Activated T-cell treated with anti-CD3 and anti-CD28 coated beads, Interleukin-2, amount 50 U/mL, for 72 hours (primary cell): ENCODE measurements at regions not wholly inside any gene's neighbourhood (a gene's known extent, or its start where the extent isn't known, plus 50 kb on each side); places are given as distances from the start of the nearest gene placed in this dataset.

Experiments
- ATAC-seq, 2 donors: fragments of 150-1000 bp; cut with Tn5 transposase; replicated peaks in 1 of 2; 2 replicates each; pipeline ENCODE4 v1.10.0; 2021; ENCODE audit warnings: moderate library complexity in 2 of 2, mild to moderate bottlenecking in 1 of 2
- DNase-seq, 2 donors: peaks; one replicate each; pipeline ENCODE4 v3.0.0; 2021 to 2022; ENCODE audit warnings: mixed read lengths in 1 of 2
- H3K27ac Mint-ChIP-seq: one replicate; pipeline ENCODE4 v1.8.0; 2022; ENCODE audit warnings: mild to moderate bottlenecking, moderate library complexity, mixed read lengths
- H3K27me3 Mint-ChIP-seq: one replicate; pipeline ENCODE4 v1.8.0; 2022; ENCODE audit warnings: low read depth, mixed read lengths
- H3K36me3 Mint-ChIP-seq, 2 donors: one replicate each; pipeline ENCODE4 v1.8.0; 2022; ENCODE audit warnings: mixed read lengths in 2 of 2, mild to moderate bottlenecking in 1 of 2; ENCODE audit not compliant: insufficient read depth in 2 of 2
- H3K4me1 Mint-ChIP-seq: one replicate; pipeline ENCODE4 v1.8.0; 2022; ENCODE audit warnings: low read depth, mixed read lengths
- H3K4me3 Mint-ChIP-seq, 2 donors: one replicate each; pipeline ENCODE4 v1.8.0; 2022; ENCODE audit warnings: mild to moderate bottlenecking in 2 of 2, mixed read lengths in 2 of 2, moderate library complexity in 2 of 2
- H3K9me3 Mint-ChIP-seq, 2 donors: one replicate each; pipeline ENCODE4 v1.8.0; 2022; ENCODE audit warnings: mixed read lengths in 2 of 2

- Mint-ChIP-seq H3K36me3 (no peaks in the 10 kb centered on the region), H3K4me3 (no peak overlapping the region), H3K27me3 (no peaks in the 10 kb centered on the region), H3K9me3 (peaks cover 1 to 7% of the 10 kb centered on the region in 2 donors), H3K4me1 (no peaks in the 10 kb centered on the region), H3K27ac (no peak overlapping the region)
- DNase-seq (no peak), ATAC-seq (no peak)
Measured at GRCh38 chr2:66755974-66756373, 321.0 kb downstream of the MEIS1 start.

GRCh38 chr2:66761826-66762225, 326.9 kb downstream of the MEIS1 start:
- H3K4me3 Mint-ChIP-seq: no peak overlapping the region
- DNase-seq: no peak
- no peak for ATAC-seq

GRCh38 chr2:66762761-66763160, 327.8 kb downstream of the MEIS1 start:
- Mint-ChIP-seq H3K4me3 (no peak overlapping the region), H3K27ac (no peak overlapping the region), H3K27me3 (no peaks in the 10 kb centered on the region), H3K9me3 (peaks cover 0 to 2% of the 10 kb centered on the region in 2 donors), H3K36me3 (no peaks in the 10 kb centered on the region), H3K4me1 (no peaks in the 10 kb centered on the region)
- DNase-seq (no peak), ATAC-seq (no peak)

More at GRCh38 chr2:66761826-66762225, 326.9 kb downstream of the MEIS1 start:
- Mint-ChIP-seq H3K27me3 (no peaks in the 10 kb centered on the region), H3K36me3 (no peaks in the 10 kb centered on the region), H3K4me1 (no peaks in the 10 kb centered on the region), H3K27ac (no peak overlapping the region), H3K9me3 (peaks cover 0 to 6% of the 10 kb centered on the region in 2 donors)

- ATAC-seq (no peak), DNase-seq (no peak)
- H3K27me3 Mint-ChIP-seq: no peaks in the 10 kb centered on the region
- H3K9me3 Mint-ChIP-seq: peaks cover 0 to 2% of the 10 kb centered on the region in 2 donors
- no peak overlapping the region for H3K4me3 Mint-ChIP-seq
- no peak overlapping the region for H3K27ac Mint-ChIP-seq
- H3K4me1 Mint-ChIP-seq: no peaks in the 10 kb centered on the region
- no peaks in the 10 kb centered on the region for H3K36me3 Mint-ChIP-seq
Measured at GRCh38 chr2:66766582-66766981, 331.7 kb downstream of the MEIS1 start.

- H3K9me3 Mint-ChIP-seq: peaks cover 6% of the 10 kb centered on the region in 2 donors
- no peak overlapping the region for H3K4me3 Mint-ChIP-seq
- H3K27me3 Mint-ChIP-seq: no peaks in the 10 kb centered on the region
- ATAC-seq (no peak), DNase-seq (no peak)
- H3K27ac Mint-ChIP-seq: no peak overlapping the region
- H3K4me1 Mint-ChIP-seq: no peaks in the 10 kb centered on the region
- no peaks in the 10 kb centered on the region for H3K36me3 Mint-ChIP-seq
Measured at GRCh38 chr2:66771359-66771976, 336.5 kb downstream of the MEIS1 start.

GRCh38 chr2:66772618-66773017, 337.7 kb downstream of the MEIS1 start:
- Mint-ChIP-seq H3K4me1 (no peaks in the 10 kb centered on the region), H3K36me3 (no peaks in the 10 kb centered on the region), H3K27ac (no peak overlapping the region), H3K27me3 (no peaks in the 10 kb centered on the region), H3K9me3 (peaks cover 6% of the 10 kb centered on the region in 2 donors), H3K4me3 (no peak overlapping the region)
- no peak for ATAC-seq
- DNase-seq: no peak

- H3K27me3 Mint-ChIP-seq: no peaks in the 10 kb centered on the region
- peaks cover 4 to 6% of the 10 kb centered on the region in 2 donors for H3K9me3 Mint-ChIP-seq
- H3K4me3 Mint-ChIP-seq: no peak overlapping the region
- H3K27ac Mint-ChIP-seq: no peak overlapping the region
- no peak for DNase-seq
- ATAC-seq: no peak
- no peaks in the 10 kb centered on the region for H3K4me1 Mint-ChIP-seq
- H3K36me3 Mint-ChIP-seq: no peaks in the 10 kb centered on the region
Measured at GRCh38 chr2:66775730-66776422, 341.0 kb downstream of the MEIS1 start.

- Mint-ChIP-seq H3K27ac (no peak overlapping the region), H3K4me3 (no peak overlapping the region), H3K4me1 (no peaks in the 10 kb centered on the region), H3K9me3 (peaks cover 1 to 3% of the 10 kb centered on the region in 2 donors), H3K36me3 (no peaks in the 10 kb centered on the region), H3K27me3 (no peaks in the 10 kb centered on the region)
- DNase-seq (no peak), ATAC-seq (no peak)
Measured at GRCh38 chr2:66781804-66782203, 346.9 kb downstream of the MEIS1 start.

- Mint-ChIP-seq H3K36me3 (no peaks in the 10 kb centered on the region), H3K27me3 (no peaks in the 10 kb centered on the region), H3K27ac (no peak overlapping the region), H3K4me3 (no peak overlapping the region), H3K4me1 (no peaks in the 10 kb centered on the region), H3K9me3 (peaks cover 1 to 3% of the 10 kb centered on the region in 2 donors)
- DNase-seq (no peak), ATAC-seq (no peak)
Measured at GRCh38 chr2:66782780-66783361, 347.9 kb downstream of the MEIS1 start.

- Mint-ChIP-seq H3K4me3 (no peak overlapping the region), H3K4me1 (no peaks in the 10 kb centered on the region), H3K27ac (no peak overlapping the region), H3K27me3 (no peaks in the 10 kb centered on the region), H3K36me3 (no peaks in the 10 kb centered on the region), H3K9me3 (no peaks in the 10 kb centered on the region)
- DNase-seq (no peak), ATAC-seq (no peak)
Measured at GRCh38 chr2:66789741-66790140, 354.8 kb downstream of the MEIS1 start.

- Mint-ChIP-seq H3K9me3 (no peaks in the 10 kb centered on the region), H3K4me1 (no peaks in the 10 kb centered on the region), H3K4me3 (no peak overlapping the region), H3K27me3 (no peaks in the 10 kb centered on the region), H3K27ac (no peak overlapping the region), H3K36me3 (no peaks in the 10 kb centered on the region)
- ATAC-seq: no peak
- no peak for DNase-seq
Measured at GRCh38 chr2:66790651-66791181, 355.8 kb downstream of the MEIS1 start.

GRCh38 chr2:66794070-66794469, 359.1 kb downstream of the MEIS1 start:
- no peak for ATAC-seq
- Mint-ChIP-seq H3K4me3 (no peak overlapping the region), H3K27ac (no peak overlapping the region), H3K4me1 (no peaks in the 10 kb centered on the region), H3K36me3 (no peaks in the 10 kb centered on the region), H3K9me3 (no peaks in the 10 kb centered on the region), H3K27me3 (no peaks in the 10 kb centered on the region)
- no peak for DNase-seq

- Mint-ChIP-seq H3K27me3 (no peaks in the 10 kb centered on the region), H3K36me3 (no peaks in the 10 kb centered on the region), H3K9me3 (peaks cover 2 to 3% of the 10 kb centered on the region in 2 donors), H3K4me3 (no peak overlapping the region), H3K4me1 (no peaks in the 10 kb centered on the region), H3K27ac (no peak overlapping the region)
- DNase-seq (no peak), ATAC-seq (no peak)
Measured at GRCh38 chr2:66794551-66794950, 359.6 kb downstream of the MEIS1 start.
